CD14-positive monocyte (primary cell): ENCODE measurements at regions not wholly inside any gene's neighbourhood (a gene's known extent, or its start where the extent isn't known, plus 50 kb on each side); places are given as distances from the start of the nearest gene placed in this dataset.

Experiments
- DNase-seq, 3 donors: peaks; one replicate each; pipeline ENCODE4 v3.0.0-alpha.2; 2011 to 2022
- H2AFZ ChIP-seq: 2 replicates; pipeline ENCODE4 v1.6.0; 2012; ENCODE audit warnings: mild to moderate bottlenecking, low read depth, low read length, inconsistent platforms; ENCODE audit not compliant: insufficient read depth, poor library complexity, severe bottlenecking
- H3K27ac ChIP-seq, 2 donors: 1 replicate in 1 of 2; 2 replicates in 1 of 2; pipeline ENCODE4 v1.5.1; 2012 to 2013; ENCODE audit warnings: low read length in 2 of 2, control low read depth in 1 of 2, inconsistent platforms in 1 of 2, low read depth in 1 of 2, mild to moderate bottlenecking in 1 of 2
- H3K27me3 ChIP-seq, 2 donors: one replicate each; pipeline versions ENCODE4 v1.6.0 to v1.6.1; 2011 to 2013; ENCODE audit warnings: low read length in 2 of 2; ENCODE audit not compliant: control insufficient read depth in 2 of 2, insufficient read depth in 2 of 2
- H3K36me3 ChIP-seq, 2 donors: replicated peaks in 1 of 2; 1 replicate in 1 of 2; 2 replicates in 1 of 2; pipeline versions ENCODE4 v1.5.1 to v1.6.1; 2012 to 2013; ENCODE audit warnings: low read length in 2 of 2, control low read depth in 1 of 2, inconsistent platforms in 1 of 2, mild to moderate bottlenecking in 1 of 2; ENCODE audit not compliant: insufficient read depth in 2 of 2, control insufficient read depth in 1 of 2
- H3K4me1 ChIP-seq, 2 donors: 1 replicate in 1 of 2; 2 replicates in 1 of 2; pipeline versions ENCODE4 v1.5.1 to v1.6.1; 2012 to 2013; ENCODE audit warnings: low read length in 2 of 2, control low read depth in 1 of 2, inconsistent platforms in 1 of 2, mild to moderate bottlenecking in 1 of 2, moderate library complexity in 1 of 2; ENCODE audit not compliant: insufficient read depth in 2 of 2, control insufficient read depth in 1 of 2
- H3K4me2 ChIP-seq: replicated peaks from 2 replicates; pipeline ENCODE3; 2012; ENCODE audit warnings: low read length, moderate library complexity, mild to moderate bottlenecking; ENCODE audit not compliant: poor library complexity, severe bottlenecking; ENCODE audit errors: extremely low read depth
- H3K4me3 ChIP-seq, 3 experiments: fragments of 200-600 bp in 1 of 3; sonication (generic) in 1 of 3; replicated peaks in 1 of 3; 1 replicate in 2 of 3; 2 replicates in 1 of 3; pipeline ENCODE4 v1.5.1; 2011 to 2013; ENCODE audit warnings: low read length in 3 of 3, mild to moderate bottlenecking in 3 of 3, control low read depth in 2 of 3, low read depth in 2 of 3, inconsistent platforms in 1 of 3, moderate library complexity in 1 of 3
- H3K79me2 ChIP-seq: 2 replicates; pipeline ENCODE4 v1.6.0; 2012; ENCODE audit warnings: mild to moderate bottlenecking, control low read depth, inconsistent platforms, low read length, moderate library complexity; ENCODE audit not compliant: insufficient read depth
- H3K9ac ChIP-seq: 2 replicates; pipeline ENCODE4 v1.6.0; 2017; ENCODE audit warnings: low read length, mild to moderate bottlenecking; ENCODE audit not compliant: insufficient read depth, poor library complexity, severe bottlenecking
- H3K9me3 ChIP-seq, 2 donors: replicated peaks in 1 of 2; 1 replicate in 1 of 2; 2 replicates in 1 of 2; pipeline versions ENCODE4 v1.5.1 to v1.6.1; 2012 to 2013; ENCODE audit warnings: low read length in 2 of 2, control low read depth in 1 of 2; ENCODE audit not compliant: control insufficient read depth in 1 of 2, insufficient read depth in 1 of 2
- H4K20me1 ChIP-seq: 2 replicates; pipeline ENCODE4 v1.6.0; 2012; ENCODE audit warnings: mild to moderate bottlenecking, low read length, control low read depth, moderate library complexity; ENCODE audit not compliant: insufficient read depth
- H3K27ac Mint-ChIP-seq, 7 donors: one replicate each; pipeline ENCODE4 v1.8.0; 2020; ENCODE audit warnings: mild to moderate bottlenecking in 7 of 7, mixed read lengths in 7 of 7, moderate library complexity in 6 of 7, inconsistent platforms in 2 of 7
- H3K27me3 Mint-ChIP-seq, 3 donors: one replicate each; pipeline ENCODE4 v1.8.0; 2021 to 2022; ENCODE audit warnings: low read depth in 3 of 3, mild to moderate bottlenecking in 3 of 3, mixed read lengths in 3 of 3, moderate library complexity in 3 of 3, inconsistent platforms in 1 of 3
- H3K36me3 Mint-ChIP-seq, 2 donors: one replicate each; pipeline ENCODE4 v1.8.0; 2020; ENCODE audit warnings: mixed read lengths in 2 of 2, inconsistent platforms in 1 of 2, mild to moderate bottlenecking in 1 of 2
- H3K4me1 Mint-ChIP-seq: one replicate; pipeline ENCODE4 v1.8.0; 2020; ENCODE audit warnings: mild to moderate bottlenecking, mixed read lengths
- H3K4me3 Mint-ChIP-seq, 2 donors: one replicate each; pipeline ENCODE4 v1.8.0; 2020; ENCODE audit warnings: mild to moderate bottlenecking in 2 of 2, mixed read lengths in 2 of 2, moderate library complexity in 1 of 2
- H3K9me3 Mint-ChIP-seq, 7 donors: one replicate each; pipeline ENCODE4 v1.8.0; 2020 to 2022; ENCODE audit warnings: mixed read lengths in 7 of 7, mild to moderate bottlenecking in 6 of 7, moderate library complexity in 6 of 7, inconsistent platforms in 2 of 7
- CTCF ChIP-seq: fragments of 200-600 bp; IDR thresholded peaks from one replicate; pipeline ENCODE4 v1.8.0; 2022; ENCODE audit warnings: antibody characterized with exemption, mild to moderate bottlenecking
- WGBS: methylation state at CpG from one replicate; pipeline ENCODE4 v1.1.5; 2013; ENCODE audit warnings: missing lambda C conversion rate; ENCODE audit not compliant: insufficient coverage; 5-methylcytosine and 5-hydroxymethylcytosine counted together
- intact Hi-C, 2 donors: fragments of 100-400 bp; cut with micrococcal nuclease; formaldehyde crosslinking; loops; one replicate each; pipeline versions ENCODE4 v1.15.0 to v1.15.1; 2023

GRCh38 chr16:55102531-55102930 lies 171.9 kb downstream of the IRX5 start:
- peaks cover 0 to 9% (median 4%) of the 10 kb centered on the region in 7 donors for H3K9me3 Mint-ChIP-seq
- H3K4me1 Mint-ChIP-seq: peaks cover 1% of the 10 kb centered on the region
- no peak overlapping the region for H3K9ac ChIP-seq
- H3K4me2 ChIP-seq: no peak overlapping the region
- H3K36me3 ChIP-seq: no peaks in the 10 kb centered on the region
- H3K27ac Mint-ChIP-seq: no peak overlapping the region
- no peaks in the 10 kb centered on the region for H3K36me3 Mint-ChIP-seq
- H3K27ac ChIP-seq: no peak overlapping the region
- no peak for TF ChIP-seq CTCF
- DNase-seq: no peak
- no peaks in the 10 kb centered on the region for H3K4me1 ChIP-seq
- no peaks in the 10 kb centered on the region for H3K27me3 ChIP-seq
- WGBS: no CpG with 5 or more reads among the region's 4 CpGs
- H3K79me2 ChIP-seq: no peaks in the 10 kb centered on the region
- no peak overlapping the region for H3K4me3 ChIP-seq
- H3K9me3 ChIP-seq: peaks cover 8 to 10% of the 10 kb centered on the region in 2 donors
- peaks cover 2 to 7% (median 5%) of the 10 kb centered on the region in 3 donors for H3K27me3 Mint-ChIP-seq
- H2AFZ ChIP-seq: no peak overlapping the region
- intact Hi-C loops: no loop called here
- H4K20me1 ChIP-seq: no peaks in the 10 kb centered on the region
- no peak overlapping the region for H3K4me3 Mint-ChIP-seq

GRCh38 chr16:55107851-55108250 lies 177.2 kb downstream of the IRX5 start:
- no peak for TF ChIP-seq CTCF
- H3K27me3 ChIP-seq: no peaks in the 10 kb centered on the region
- no peaks in the 10 kb centered on the region for H4K20me1 ChIP-seq

More at GRCh38 chr16:55107851-55108250, 177.2 kb downstream of the IRX5 start:
- Histone ChIP-seq H3K9ac (no peak overlapping the region), H3K4me1 (no peaks in the 10 kb centered on the region), H3K4me2 (no peak overlapping the region), H3K9me3 (no peaks in the 10 kb centered on the region), H3K79me2 (no peaks in the 10 kb centered on the region), H3K36me3 (no peaks in the 10 kb centered on the region), H3K27ac (no peak overlapping the region), H3K4me3 (no peak overlapping the region), H2AFZ (no peak overlapping the region)
- intact Hi-C loops: no loop called here
- Mint-ChIP-seq H3K27ac (no peak overlapping the region), H3K36me3 (no peaks in the 10 kb centered on the region), H3K4me3 (no peak overlapping the region), H3K27me3 (peaks cover 2 to 7% (median 2%) of the 10 kb centered on the region in 3 donors), H3K9me3 (peaks cover 0 to 4% (median 1%) of the 10 kb centered on the region in 7 donors), H3K4me1 (no peaks in the 10 kb centered on the region)
- WGBS: 75% methylated on average over 2 of the region's 3 CpGs
- no peak for DNase-seq
